ENCODE measurements at regions not wholly inside any gene's neighbourhood (a gene's known extent, or its start where the extent isn't known, plus 50 kb on each side); places are given as distances from the start of the nearest gene placed in this dataset.

GRCh38 chr16:88301886-88302285 lies 80.9 kb upstream of the ZNF469 start:
- no peaks in the 10 kb centered on the region for H3K36me3 ChIP-seq
- TF ChIP-seq CTCF (IDR thresholded peaks at IDR 0.05): no peak
- no peaks in the 10 kb centered on the region for H3K4me1 ChIP-seq (ENCODE audit: control insufficient read depth in 1 of 2, insufficient read depth in 1 of 2, low read depth in 1 of 2, low read length in 1 of 2)
- H3K9me3 ChIP-seq: no peaks in the 10 kb centered on the region
- no peak overlapping the region for H3K4me3 ChIP-seq (ENCODE audit: low read depth in 1 of 2, low read length in 1 of 2)
- no peaks in the 10 kb centered on the region for H3K27me3 ChIP-seq
- H3K27ac ChIP-seq: no peak overlapping the region

GRCh38 chr16:88302666-88303065 lies 80.1 kb upstream of the ZNF469 start:
- Histone ChIP-seq H3K4me3 (ENCODE audit: low read depth in 1 of 2, low read length in 1 of 2) (no peak overlapping the region), H3K9me3 (no peaks in the 10 kb centered on the region), H3K27ac (no peak overlapping the region), H3K4me1 (ENCODE audit: control insufficient read depth in 1 of 2, insufficient read depth in 1 of 2, low read depth in 1 of 2, low read length in 1 of 2) (no peaks in the 10 kb centered on the region), H3K36me3 (no peaks in the 10 kb centered on the region), H3K27me3 (no peaks in the 10 kb centered on the region)
- TF ChIP-seq CTCF (IDR thresholded peaks at IDR 0.05): no peak

- Histone ChIP-seq H3K27ac (no peak overlapping the region), H3K27me3 (peaks cover under 1% of the 10 kb centered on the region), H3K4me3 (ENCODE audit: low read depth in 1 of 2, low read length in 1 of 2) (no peak overlapping the region), H3K4me1 (ENCODE audit: control insufficient read depth in 1 of 2, insufficient read depth in 1 of 2, low read depth in 1 of 2, low read length in 1 of 2) (no peaks in the 10 kb centered on the region), H3K36me3 (no peaks in the 10 kb centered on the region), H3K9me3 (no peaks in the 10 kb centered on the region)
- no peak for TF ChIP-seq CTCF (IDR thresholded peaks at IDR 0.05)
These were observed 79.4 kb upstream of the ZNF469 start for GRCh38 chr16:88303405-88303804.

- Histone ChIP-seq H3K36me3 (no peaks in the 10 kb centered on the region), H3K4me1 (ENCODE audit: control insufficient read depth in 1 of 2, insufficient read depth in 1 of 2, low read depth in 1 of 2, low read length in 1 of 2) (no peaks in the 10 kb centered on the region), H3K27me3 (peaks cover 6% of the 10 kb centered on the region), H3K9me3 (no peaks in the 10 kb centered on the region), H3K4me3 (ENCODE audit: low read depth in 1 of 2, low read length in 1 of 2) (no peak overlapping the region), H3K27ac (no peak overlapping the region)
- TF ChIP-seq CTCF (IDR thresholded peaks at IDR 0.05): no peak
These were observed 78.6 kb upstream of the ZNF469 start for GRCh38 chr16:88303890-88304819.

GRCh38 chr16:88305176-88305575 lies 77.6 kb upstream of the ZNF469 start:
- H3K27me3 ChIP-seq: peaks cover 6% of the 10 kb centered on the region
- H3K9me3 ChIP-seq: no peaks in the 10 kb centered on the region
- TF ChIP-seq CTCF (IDR thresholded peaks at IDR 0.05): no peak
- H3K4me1 ChIP-seq (ENCODE audit: control insufficient read depth in 1 of 2, insufficient read depth in 1 of 2, low read depth in 1 of 2, low read length in 1 of 2): no peaks in the 10 kb centered on the region
- H3K36me3 ChIP-seq: no peaks in the 10 kb centered on the region
- H3K4me3 ChIP-seq (ENCODE audit: low read depth in 1 of 2, low read length in 1 of 2): no peak overlapping the region
- H3K27ac ChIP-seq: no peak overlapping the region

Data from neutrophil (primary cell).